ENCODE measurements at regions not wholly inside any gene's neighbourhood (a gene's known extent, or its start where the extent isn't known, plus 50 kb on each side); places are given as distances from the start of the nearest gene placed in this dataset.

DNA sequence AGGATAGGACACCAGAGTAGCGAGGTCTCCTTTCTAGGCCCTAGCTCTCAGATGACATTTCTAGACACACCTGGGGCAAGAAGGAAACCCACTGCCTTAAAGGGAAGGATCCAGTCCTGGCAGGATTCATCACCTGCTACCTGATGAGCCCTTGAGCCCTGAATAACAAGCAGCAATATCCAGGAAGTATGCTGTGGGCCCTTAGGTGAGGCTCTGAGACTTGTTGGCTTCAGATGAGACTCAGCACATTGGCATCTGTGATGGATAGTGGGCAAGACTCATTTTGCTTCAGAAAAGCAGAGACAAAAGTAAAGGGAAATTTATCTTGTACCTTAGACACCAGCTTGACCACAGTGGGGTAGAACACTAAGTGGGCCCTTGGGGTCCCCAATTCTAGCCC lies 238.4 kb upstream of the MEOX2 start:
- no peaks in the 10 kb centered on the region for H3K27me3 ChIP-seq
- intact Hi-C loops (cut with DNase I; ENCODE audit: low total_unique reads) (no loop called here), in situ Hi-C loops (cut with MboI; ENCODE audit: low sequenced_read_pairs in 4 of 4) (no loop called here)
- no peak overlapping the region for H3K27ac ChIP-seq
- DNase-seq (no peak), ATAC-seq (no peak)
- H3K4me3 ChIP-seq: no peak overlapping the region
- no peaks in the 10 kb centered on the region for H3K36me3 ChIP-seq
- no peaks in the 10 kb centered on the region for H3K9me3 ChIP-seq
- TF ChIP-seq POLR2A (IDR thresholded peaks at IDR 0.05) (no peak), CTCF (IDR thresholded peaks at IDR 0.05 in 4 of 5, conservative IDR thresholded peaks at IDR 0.05 in 1 of 5) (no peak)
- no peaks in the 10 kb centered on the region for H3K4me1 ChIP-seq

DNA sequence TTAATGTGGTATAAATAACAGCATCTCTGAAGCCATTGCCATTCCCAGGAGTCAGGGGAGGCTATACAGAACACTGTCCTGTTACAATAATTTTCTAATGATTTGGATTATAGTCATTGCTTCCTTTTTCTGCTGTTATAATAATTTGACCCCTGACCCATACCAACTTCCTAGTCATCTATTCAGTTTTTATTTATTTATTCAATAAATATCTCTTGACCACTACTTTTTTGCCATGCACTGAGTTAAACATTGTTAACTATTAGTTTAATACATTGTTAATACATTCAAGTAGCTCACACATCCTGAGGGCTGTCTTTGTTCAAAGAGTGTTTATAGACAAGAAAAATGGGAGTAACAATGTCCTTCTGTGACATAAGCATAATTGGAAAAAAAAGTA lies 235.5 kb upstream of the MEOX2 start:
- H3K4me3 ChIP-seq: no peak overlapping the region
- DNase-seq: no peak
- intact Hi-C loops (cut with DNase I; ENCODE audit: low total_unique reads) (no loop called here), in situ Hi-C loops (cut with MboI; ENCODE audit: low sequenced_read_pairs in 4 of 4) (no loop called here)
- H3K27ac ChIP-seq: no peak overlapping the region
- H3K9me3 ChIP-seq: no peaks in the 10 kb centered on the region
- H3K27me3 ChIP-seq: no peaks in the 10 kb centered on the region
- no peaks in the 10 kb centered on the region for H3K4me1 ChIP-seq
- H3K36me3 ChIP-seq: no peaks in the 10 kb centered on the region
- TF ChIP-seq POLR2A (IDR thresholded peaks at IDR 0.05) (no peak), CTCF (IDR thresholded peaks at IDR 0.05 in 4 of 5, conservative IDR thresholded peaks at IDR 0.05 in 1 of 5) (no peak)
- no peak for ATAC-seq

GRCh38 chr7:15921576-15921975 lies 235.1 kb upstream of the MEOX2 start:
- Histone ChIP-seq H3K36me3 (no peaks in the 10 kb centered on the region), H3K27me3 (no peaks in the 10 kb centered on the region), H3K4me1 (no peaks in the 10 kb centered on the region), H3K4me3 (no peak overlapping the region), H3K9me3 (no peaks in the 10 kb centered on the region), H3K27ac (no peak overlapping the region)
- DNase-seq (no peak), ATAC-seq (no peak)
- in situ Hi-C loops (cut with MboI; ENCODE audit: low sequenced_read_pairs in 4 of 4) (no loop called here), intact Hi-C loops (cut with DNase I; ENCODE audit: low total_unique reads) (no loop called here)
- TF ChIP-seq CTCF (IDR thresholded peaks at IDR 0.05 in 4 of 5, conservative IDR thresholded peaks at IDR 0.05 in 1 of 5): no peak
- TF ChIP-seq POLR2A (IDR thresholded peaks at IDR 0.05): no peak

- no peak overlapping the region for H3K4me3 ChIP-seq
- intact Hi-C loops (cut with DNase I; ENCODE audit: low total_unique reads): no loop called here
- H3K36me3 ChIP-seq: no peaks in the 10 kb centered on the region
- no peak for TF ChIP-seq POLR2A (IDR thresholded peaks at IDR 0.05)
- TF ChIP-seq CTCF (IDR thresholded peaks at IDR 0.05 in 4 of 5, conservative IDR thresholded peaks at IDR 0.05 in 1 of 5): no peak
- H3K27me3 ChIP-seq: no peaks in the 10 kb centered on the region
- DNase-seq (no peak), ATAC-seq (no peak)
- H3K4me1 ChIP-seq: no peaks in the 10 kb centered on the region
- in situ Hi-C loops (cut with MboI; ENCODE audit: low sequenced_read_pairs in 4 of 4): no loop called here
- H3K9me3 ChIP-seq: no peaks in the 10 kb centered on the region
- no peak overlapping the region for H3K27ac ChIP-seq
Observed at GRCh38 chr7:15920953-15921352, 234.5 kb upstream of the MEOX2 start.

DNA sequence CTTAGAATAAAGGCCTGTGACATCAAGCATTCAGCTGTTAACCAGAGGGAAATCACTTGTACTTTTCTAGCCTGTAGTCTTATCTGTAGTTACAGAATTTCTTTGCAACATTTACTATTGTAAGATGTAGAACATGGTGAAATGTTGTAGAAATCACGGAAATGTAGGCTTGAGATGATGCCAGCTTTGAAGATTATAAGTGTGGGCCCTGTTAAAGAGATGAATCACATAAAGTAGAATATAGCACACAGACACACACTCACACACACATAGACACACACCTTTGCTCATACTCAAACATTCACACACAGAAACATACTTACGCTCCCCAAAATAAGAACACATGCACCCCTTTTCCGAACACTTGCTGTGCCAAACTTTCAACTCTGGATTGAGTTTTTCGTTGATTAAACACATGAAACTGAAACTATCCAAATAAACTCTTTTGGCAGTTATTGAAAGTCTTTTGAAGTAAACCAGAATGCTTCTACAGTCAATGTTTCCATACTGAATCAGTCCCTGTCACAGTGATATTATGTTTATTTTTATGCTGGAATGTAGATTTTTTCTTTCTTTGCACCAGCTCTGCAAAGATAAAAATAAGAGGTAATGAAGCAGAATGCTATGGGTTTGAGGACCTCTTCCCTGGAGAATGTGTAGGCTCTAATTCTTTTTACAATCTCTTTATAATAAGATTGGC lies 230.3 kb upstream of the MEOX2 start:
- Histone ChIP-seq H3K9me3 (no peaks in the 10 kb centered on the region), H3K27me3 (no peaks in the 10 kb centered on the region), H3K4me1 (no peaks in the 10 kb centered on the region), H3K27ac (no peak overlapping the region), H3K4me3 (no peak overlapping the region), H3K36me3 (no peaks in the 10 kb centered on the region)
- intact Hi-C loops (cut with DNase I; ENCODE audit: low total_unique reads) (no loop called here), in situ Hi-C loops (cut with MboI; ENCODE audit: low sequenced_read_pairs in 4 of 4) (no loop called here)
- ATAC-seq (no peak), DNase-seq (no peak)
- TF ChIP-seq POLR2A (IDR thresholded peaks at IDR 0.05) (no peak), CTCF (IDR thresholded peaks at IDR 0.05 in 4 of 5, conservative IDR thresholded peaks at IDR 0.05 in 1 of 5) (no peak)
